C4-2B (cell line): ENCODE measurements at regions not wholly inside any gene's neighbourhood (a gene's known extent, or its start where the extent isn't known, plus 50 kb on each side); places are given as distances from the start of the nearest gene placed in this dataset.

Source experiments
- H3K27ac ChIP-seq: fragments of 450-650 bp; 2 replicates; pipeline ENCODE4 v1.5.1; 2017
- CTCF ChIP-seq: fragments of 450-650 bp; conservative IDR thresholded peaks from 2 replicates; pipeline ENCODE4 v1.5.1; 2017; ENCODE audit warnings: mild to moderate bottlenecking
- ZFX ChIP-seq: fragments of 450-650 bp; IDR thresholded peaks from 2 replicates; pipeline ENCODE4 v1.6.1; 2017

DNA sequence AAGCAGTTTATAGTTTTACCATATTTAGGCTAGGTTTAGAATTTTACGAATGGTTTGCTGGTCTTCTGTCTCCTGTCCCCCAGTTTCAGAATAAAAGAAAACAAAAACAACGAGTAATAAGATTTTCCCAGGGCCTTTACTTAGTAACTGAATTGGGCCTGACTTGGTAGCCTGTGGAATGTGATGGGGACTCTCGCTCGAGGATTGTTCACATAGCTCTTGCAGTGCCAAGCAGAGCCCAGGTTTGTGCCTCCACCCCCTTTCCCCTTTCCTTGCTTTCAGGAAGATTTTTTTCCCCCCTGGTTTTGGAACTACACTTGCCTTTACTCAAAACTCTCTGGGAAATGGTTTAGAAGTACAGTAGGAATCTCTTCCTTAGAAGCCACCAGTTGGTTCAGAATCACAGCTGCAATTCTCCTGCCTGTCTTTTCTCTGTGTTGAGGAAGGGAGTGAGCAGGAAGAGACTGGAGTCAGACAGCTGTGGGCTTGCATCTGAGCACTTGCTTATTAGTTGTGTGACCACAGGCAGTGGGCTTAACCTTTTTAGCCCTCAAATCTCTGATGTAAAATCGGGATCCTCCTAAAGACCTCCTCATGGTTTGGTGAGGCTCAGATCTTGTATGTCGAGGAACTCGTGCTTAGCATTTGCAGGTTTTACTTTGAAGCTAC, 501.2 kb downstream of the PCNX1 start:
- no peak overlapping the region for H3K27ac ChIP-seq

GRCh38 chr14:71410578-71411284, 503.5 kb downstream of the PCNX1 start:
- no peak overlapping the region for H3K27ac ChIP-seq
- TF ChIP-seq CTCF (no peak), ZFX (no peak)

More for the DNA sequence above, 501.2 kb downstream of the PCNX1 start:
- TF ChIP-seq ZFX (no peak), CTCF (no peak)

DNA sequence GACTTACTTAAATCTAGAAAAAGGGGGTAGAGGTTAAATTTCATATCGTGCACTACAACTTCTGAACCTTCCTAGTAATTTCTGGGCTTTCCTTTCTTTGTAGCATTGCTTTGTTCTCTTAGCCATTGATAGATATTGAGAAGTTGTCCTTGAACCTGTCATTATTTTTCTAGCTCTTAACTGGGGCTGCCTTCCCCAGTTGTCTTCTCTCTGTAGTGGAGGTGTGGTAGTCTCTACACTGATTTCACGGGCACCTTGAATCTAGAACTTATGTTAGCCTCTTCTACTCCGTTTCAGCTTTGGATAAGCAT, 504.0 kb downstream of the PCNX1 start:
- H3K27ac ChIP-seq = no peak overlapping the region
- TF ChIP-seq ZFX = no peak
- no peak for TF ChIP-seq CTCF

- no peak for TF ChIP-seq ZFX
- no peak for TF ChIP-seq CTCF
- H3K27ac ChIP-seq = no peak overlapping the region
These were observed 504.5 kb downstream of the PCNX1 start for GRCh38 chr14:71411738-71412137.

DNA sequence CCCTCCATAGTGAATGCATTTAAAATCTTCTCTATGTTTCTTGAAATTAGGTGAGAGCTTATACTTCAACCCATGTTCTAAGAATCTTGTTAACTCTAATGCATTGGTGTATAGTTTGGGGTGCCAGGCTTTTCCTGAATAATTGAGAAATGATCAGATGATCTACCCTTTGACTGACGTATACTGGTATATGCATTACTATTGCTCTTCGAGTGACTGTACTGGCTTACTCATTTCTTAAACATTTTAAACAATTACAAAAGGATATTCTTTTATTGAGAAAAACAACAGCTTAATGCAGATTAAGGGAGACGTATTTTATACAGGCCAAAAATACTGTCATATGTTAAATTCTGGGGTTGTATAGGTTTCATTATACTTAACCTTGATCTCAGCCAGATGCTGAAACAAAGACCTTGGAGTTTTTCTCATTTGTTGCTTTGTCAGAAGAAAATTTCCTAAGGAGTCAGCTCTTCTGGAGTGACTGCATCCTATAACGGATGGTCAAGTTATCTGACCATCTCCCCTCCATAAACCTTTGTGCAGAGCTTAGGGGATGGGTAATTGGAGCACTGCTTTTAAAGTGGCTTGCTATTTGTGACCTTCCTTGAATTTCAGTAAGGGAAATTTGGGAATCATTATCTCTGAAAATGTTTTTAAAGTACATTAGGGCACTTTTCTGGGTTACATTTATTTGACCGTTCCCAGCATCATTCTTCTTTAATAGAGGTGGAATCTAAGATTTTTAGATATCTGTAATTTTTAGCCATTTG, 507.6 kb downstream of the PCNX1 start:
- TF ChIP-seq ZFX = no peak
- no peak for TF ChIP-seq CTCF
- no peak overlapping the region for H3K27ac ChIP-seq

GRCh38 chr14:71415404-71415690, 508.1 kb downstream of the PCNX1 start:
- TF ChIP-seq ZFX (no peak), CTCF (no peak)
- no peak overlapping the region for H3K27ac ChIP-seq

DNA sequence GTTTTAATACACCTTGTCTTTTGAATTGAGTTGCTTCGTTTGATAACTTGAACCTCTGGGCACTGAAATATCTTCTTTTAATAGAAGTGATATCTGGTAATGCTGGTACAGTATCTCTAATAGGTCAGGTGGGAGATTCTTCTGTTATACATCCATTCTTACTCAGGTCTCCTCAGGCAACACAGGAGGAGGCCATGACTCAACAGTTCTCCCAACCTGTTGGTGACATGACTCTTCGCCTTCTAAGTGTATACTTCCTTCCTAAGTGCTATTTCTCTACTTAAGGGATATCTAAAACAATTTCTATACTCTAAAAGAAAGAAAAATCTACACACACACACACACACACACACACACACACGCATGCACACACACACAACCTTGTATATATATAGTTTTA, 509.1 kb downstream of the PCNX1 start:
- H3K27ac ChIP-seq = no peak overlapping the region
- TF ChIP-seq CTCF (no peak), ZFX (no peak)
